NCI-H748 (cell line): ENCODE measurements at regions not wholly inside any gene's neighbourhood (a gene's known extent, or its start where the extent isn't known, plus 50 kb on each side); places are given as distances from the start of the nearest gene placed in this dataset.
A peak's percentile ranks its signal among the peaks of the same experiment; 100 is the strongest.

Experiments used
- DNase-seq: peaks from one replicate; lab custom pipeline; 2025; ENCODE audit not compliant: unreplicated experiment; lab: John Stamatoyannopoulos, UW

DNA sequence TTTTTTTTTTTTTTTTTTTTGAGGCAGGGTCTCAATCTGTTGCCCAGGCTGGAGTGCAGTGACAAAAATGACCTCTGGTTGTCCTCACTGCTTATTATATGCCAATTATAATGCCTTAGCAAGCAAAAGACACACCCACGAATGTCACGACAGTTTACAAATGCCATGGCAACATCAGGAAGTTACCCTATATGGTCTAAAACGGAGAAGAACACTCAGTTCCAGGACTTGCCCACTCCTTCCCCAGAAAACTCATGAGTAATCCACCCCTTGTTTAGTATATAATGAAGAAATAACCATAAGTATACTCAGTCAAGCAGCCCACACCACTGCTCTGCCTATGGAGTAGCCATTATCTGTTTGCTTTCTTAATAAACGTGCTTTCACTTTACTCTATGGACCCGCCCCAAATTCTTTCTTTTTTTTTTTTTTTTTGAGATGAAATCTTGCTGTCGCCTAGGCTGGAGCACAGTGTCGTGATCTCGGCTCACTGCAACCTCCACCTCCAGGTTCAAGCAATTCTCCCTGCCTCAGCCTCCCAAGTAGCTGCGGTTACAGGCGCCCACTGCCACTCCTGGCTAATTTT, 106.2 kb downstream of the SMIM20 start:
- DNase-seq: peak; percentile 17

GRCh38 chr4:26020881-26021280, 106.9 kb downstream of the SMIM20 start:
- no peak for DNase-seq

- DNase-seq: peak; percentile 67
These were observed 107.7 kb downstream of the SMIM20 start for GRCh38 chr4:26021417-26022345.

- peak; percentile 77 for DNase-seq
These were observed 108.6 kb downstream of the SMIM20 start for GRCh38 chr4:26022346-26023202.

GRCh38 chr4:26023203-26023972, 109.4 kb downstream of the SMIM20 start:
- DNase-seq: no peak

GRCh38 chr4:26024079-26024478, 110.1 kb downstream of the SMIM20 start:
- DNase-seq: no peak

- DNase-seq: no peak
These were observed 114.2 kb downstream of the SMIM20 start for GRCh38 chr4:26028133-26028792.

DNA sequence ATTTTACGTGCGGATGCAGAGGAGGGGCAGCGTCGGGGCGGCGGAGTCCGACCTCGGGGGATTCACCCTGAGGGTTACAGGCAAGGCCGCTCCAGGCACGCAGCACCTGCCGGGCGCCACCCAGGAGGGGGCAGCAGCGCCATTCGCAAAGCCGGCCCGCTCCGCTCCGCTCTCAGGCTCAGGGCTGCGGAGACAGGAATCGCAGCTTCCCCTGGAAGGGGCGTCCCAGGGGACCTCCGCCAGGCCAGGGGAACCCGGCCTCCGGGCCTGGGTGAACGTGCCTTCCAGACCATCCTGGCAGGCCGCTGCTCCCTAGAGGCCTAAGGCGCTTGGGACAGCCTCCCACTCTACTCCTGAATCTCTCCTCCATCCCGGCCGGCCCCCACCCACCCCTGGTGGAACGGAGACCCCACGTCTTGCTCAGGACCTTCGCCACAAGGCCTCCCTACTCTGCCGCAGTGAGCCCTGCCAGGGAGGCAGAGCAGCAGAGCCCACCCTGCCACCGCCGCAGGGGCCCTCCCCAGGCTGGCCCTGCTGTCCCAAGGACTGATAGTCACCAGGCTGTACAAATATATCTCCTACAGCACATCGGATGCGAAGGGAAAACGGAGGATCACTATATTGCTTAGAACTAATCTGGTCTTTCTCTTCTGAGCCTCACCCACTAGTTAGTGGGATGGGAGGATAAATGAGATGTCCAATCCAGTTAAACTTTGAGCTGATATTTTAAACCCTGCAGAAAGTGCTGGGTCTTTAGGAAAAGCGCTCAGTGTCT, 115.0 kb downstream of the SMIM20 start:
- no peak for DNase-seq

DNA sequence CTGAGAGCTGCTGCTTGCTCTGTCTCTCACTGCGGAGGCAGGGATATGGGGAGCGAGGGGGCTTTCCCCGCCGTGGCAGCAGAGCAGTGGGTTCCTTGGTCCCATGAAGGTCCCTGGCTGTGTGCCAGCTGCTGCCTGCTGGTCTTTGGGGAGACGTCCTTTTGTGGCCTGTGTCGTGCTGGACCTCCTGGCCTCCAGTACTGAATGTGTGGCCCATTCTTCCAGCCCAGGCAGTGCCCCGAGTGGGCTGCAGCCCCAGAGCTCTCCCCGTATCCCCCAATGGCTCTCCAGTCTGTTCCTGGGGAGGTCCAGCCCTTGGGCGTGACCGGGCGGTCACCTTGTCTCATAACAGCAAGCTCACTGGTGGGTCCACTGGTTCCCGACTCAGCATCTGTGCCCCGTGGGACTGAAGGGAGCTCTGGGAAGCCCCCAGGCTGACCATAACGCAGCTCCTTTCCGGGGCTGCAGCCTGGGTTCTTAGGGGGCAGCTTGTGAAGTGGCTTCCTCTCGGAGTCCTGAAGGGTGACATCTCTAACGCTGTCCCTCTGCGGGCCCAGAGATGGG, 115.6 kb downstream of the SMIM20 start:
- no peak for DNase-seq

- DNase-seq: no peak
These were observed 116.2 kb downstream of the SMIM20 start for GRCh38 chr4:26030260-26030667.

DNA sequence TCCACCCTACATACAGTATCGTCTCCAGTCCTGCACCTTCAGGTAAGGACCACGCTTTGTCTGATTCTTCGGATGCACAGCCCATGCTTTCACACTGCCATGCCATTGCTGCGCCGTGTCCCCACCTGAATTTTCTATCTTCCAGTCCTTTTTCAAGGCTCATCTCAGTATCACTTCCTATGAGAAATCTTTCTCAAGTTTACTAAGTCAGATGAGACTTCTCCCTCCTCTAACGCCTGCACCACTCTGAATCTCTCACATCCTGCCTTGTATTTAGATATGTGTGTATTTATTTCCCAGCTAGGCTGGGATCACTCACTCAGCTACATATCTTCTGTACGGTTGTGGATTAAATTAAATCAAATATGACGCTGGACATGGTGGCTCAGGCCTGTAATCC, 116.8 kb downstream of the SMIM20 start:
- no peak for DNase-seq

DNA sequence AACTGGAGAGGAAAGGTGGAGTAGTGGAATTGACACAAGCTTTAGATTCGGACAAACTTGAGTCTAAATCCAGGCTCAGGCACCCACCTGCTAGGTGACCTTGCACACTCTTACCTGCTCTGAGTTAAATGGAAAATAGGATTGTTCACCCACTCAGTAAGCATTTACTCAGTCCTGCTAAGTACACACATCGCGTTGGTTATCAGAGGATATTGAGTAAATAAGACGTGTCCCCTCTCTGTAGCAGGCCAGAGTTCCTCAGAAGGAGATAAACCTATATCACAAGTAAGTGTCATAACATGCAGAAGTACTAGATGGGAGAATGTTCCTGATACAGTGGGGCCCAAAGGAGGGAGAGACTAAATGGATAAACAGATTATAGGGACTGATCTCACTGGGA, 117.7 kb downstream of the SMIM20 start:
- DNase-seq: peak; percentile 8

- DNase-seq: no peak
These were observed 118.1 kb downstream of the SMIM20 start for GRCh38 chr4:26032142-26032541.

DNA sequence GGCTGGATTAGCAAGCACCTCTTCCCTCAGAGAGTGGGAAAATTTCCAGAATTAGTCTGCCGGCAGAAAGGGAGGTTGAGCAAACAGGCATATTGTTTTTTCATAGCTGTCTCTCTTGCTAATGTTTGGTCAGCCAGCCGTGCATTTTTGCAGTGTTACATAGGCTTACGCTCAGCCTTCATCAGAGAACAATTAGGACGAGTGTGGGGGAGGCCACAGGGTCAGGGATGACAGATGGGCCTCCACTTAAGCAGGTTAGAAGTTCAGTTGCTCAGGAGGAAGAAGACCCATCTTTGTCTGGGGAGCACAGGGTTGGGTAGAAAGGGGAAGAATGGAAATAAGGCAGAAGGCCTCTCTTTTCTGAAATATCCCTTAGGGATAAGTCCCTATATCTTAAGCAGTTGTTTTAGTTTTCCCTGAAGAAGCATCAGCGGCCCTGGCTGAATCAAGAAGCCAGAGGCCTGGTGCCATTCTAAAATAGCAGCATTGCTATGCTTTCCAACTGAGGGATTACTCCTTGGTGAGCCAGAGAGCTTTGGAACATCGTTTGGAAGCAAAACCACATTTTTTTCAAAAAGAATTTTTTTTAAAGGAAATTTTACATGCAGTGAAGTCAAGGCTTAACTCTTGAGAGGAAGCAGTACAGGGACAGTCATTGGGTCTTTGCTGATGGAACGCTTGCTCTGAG, 118.8 kb downstream of the SMIM20 start:
- peak; percentile 41 for DNase-seq

DNA sequence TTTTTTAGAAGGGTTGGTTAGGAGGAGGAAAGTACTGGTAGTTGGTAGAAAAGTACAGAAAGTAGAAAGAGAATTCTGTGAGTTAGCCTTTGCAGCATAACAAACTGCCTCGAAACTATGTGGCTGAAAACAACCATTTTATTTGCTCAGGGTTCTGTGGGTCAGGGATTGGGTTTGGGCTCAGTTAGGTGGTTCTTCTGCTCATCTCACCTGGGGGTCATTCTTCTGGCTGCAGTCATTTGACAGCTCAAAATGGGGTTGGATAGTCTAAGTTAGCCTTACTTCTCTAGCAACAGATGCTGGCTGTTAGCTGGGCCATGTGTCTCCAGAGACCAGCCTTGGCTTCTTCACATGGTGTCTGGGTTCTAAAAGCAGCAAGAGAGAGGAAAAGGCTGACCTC, 119.4 kb downstream of the SMIM20 start:
- DNase-seq: no peak

DNA sequence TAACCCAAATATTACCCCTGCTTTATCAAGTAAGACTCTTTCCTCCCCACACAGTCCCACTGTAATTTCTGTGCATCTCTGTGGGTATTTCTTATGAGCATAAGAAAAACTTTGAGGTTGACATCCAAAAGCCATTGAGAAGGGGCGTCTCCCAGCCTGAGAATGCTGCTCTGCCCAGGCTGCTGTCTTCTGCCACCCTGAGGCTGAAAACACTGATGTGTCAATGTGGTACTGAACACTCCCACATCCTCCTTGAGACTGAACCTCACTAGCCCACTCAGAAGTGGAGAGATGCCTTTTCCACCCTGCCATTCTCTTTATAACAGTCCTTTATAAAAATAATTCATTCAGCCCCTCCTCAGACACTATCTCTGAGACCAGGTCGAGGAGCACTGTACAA, 120.8 kb downstream of the SMIM20 start:
- no peak for DNase-seq

- no peak for DNase-seq
These were observed 121.9 kb downstream of the SMIM20 start for GRCh38 chr4:26035921-26036320.

- no peak for DNase-seq
These were observed 125.8 kb downstream of the SMIM20 start for GRCh38 chr4:26039639-26040359.
